ENCODE measurements at regions not wholly inside any gene's neighbourhood (a gene's known extent, or its start where the extent isn't known, plus 50 kb on each side); places are given as distances from the start of the nearest gene placed in this dataset.

DNA sequence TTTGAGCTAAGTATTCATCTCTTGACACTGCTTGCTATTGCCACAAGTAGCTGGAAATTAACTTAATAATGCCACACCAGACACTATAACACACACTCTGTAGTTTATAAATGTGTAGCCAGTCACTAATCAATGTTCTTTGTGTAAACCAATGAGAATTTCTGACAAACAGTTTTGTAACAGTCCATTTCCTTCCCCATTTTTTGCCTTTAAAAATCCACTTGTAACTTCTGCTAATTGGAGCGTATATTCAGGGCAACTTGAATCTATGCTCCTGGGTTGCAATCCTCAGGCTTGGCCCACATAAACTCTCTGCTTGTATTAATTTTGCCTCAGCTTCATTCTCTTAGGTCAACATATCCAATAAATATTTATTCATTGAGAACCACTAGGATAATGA lies 125.0 kb upstream of the DHRS4 start (continued):
- no peak for TF ChIP-seq HOXB13 (CRISPR knock-in tag; IDR thresholded peaks at IDR 0.05; ENCODE audit: low read depth)
- TF ChIP-seq EP300 (IDR thresholded peaks at IDR 0.05): no peak
- TF ChIP-seq MAFK (IDR thresholded peaks at IDR 0.05; ENCODE audit: partially characterized antibody): no peak
- no peak for TF ChIP-seq ZNF302 (CRISPR knock-in tag; IDR thresholded peaks at IDR 0.05)
- no peak for TF ChIP-seq BHLHE40 (IDR thresholded peaks at IDR 0.05; ENCODE audit: low read depth, low read length)

DNA sequence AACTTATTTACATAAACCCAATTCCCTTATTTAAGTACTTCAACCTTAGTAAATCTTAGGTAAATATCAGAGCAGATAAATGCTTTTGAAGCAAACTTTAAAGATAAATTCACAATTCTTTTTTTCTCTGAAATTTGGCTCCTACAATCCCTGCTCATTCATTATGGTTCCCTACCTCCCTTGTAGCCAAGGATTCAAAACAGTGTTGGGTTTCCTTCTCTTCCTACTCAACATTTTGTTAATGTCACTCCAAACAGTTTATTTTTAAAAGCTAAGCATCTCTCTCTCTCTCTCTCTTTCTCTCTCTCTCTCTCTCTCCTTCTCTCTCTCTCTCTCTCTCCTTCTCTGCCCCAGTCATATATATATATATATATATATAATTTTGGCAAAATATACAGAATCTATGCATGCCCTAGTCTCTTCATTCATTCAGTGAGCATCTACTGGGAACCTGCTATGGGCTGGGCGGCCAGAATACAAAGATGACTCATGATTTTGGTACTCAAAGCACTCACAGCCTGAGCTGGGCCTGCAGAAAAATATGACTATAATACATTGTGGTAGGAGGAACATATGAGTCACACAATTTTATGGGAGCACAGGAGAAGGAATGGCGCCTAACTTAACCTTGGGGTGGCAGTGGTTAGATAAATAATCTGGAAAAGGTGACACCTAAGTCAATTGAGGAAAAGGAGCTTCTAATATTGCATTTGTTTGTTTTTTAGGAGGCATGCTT lies 123.7 kb upstream of the DHRS4 start:
- Histone ChIP-seq H3K4me2 (peak overlapping the region; percentile 49), H3K9me3 (no peaks in the 10 kb centered on the region), H3K4me3 (no peak overlapping the region), H3K4me1 (peaks cover 31% of the 10 kb centered on the region), H3K27ac (peak overlapping the region; percentile 61 to 85)
- peak; percentile 77 to 89 for DNase-seq (ENCODE audit: low read depth in 1 of 2, low spot score in 1 of 2)
- POLR2A ChIA-PET: no interaction called here
- CTCF ChIA-PET: interaction anchor here (0.8 to 2.7 kb wide), 8 partner anchors 11 to 198 kb away, joined by 3 to 9 read pairs (median 4); no protein-coding TSS in a partner anchor
- peak; percentile 99 for ATAC-seq
- FAIRE-seq: peak; percentile 68
- WGBS (ENCODE audit: missing lambda C conversion rate): 0% methylated on average over 2 of the region's 2 CpGs
- TF ChIP-seq, protein P1, sequence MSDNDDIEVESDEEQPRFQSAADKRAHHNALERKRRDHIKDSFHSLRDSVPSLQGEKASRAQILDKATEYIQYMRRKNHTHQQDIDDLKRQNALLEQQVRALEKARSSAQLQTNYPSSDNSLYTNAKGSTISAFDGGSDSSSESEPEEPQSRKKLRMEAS (IDR thresholded peaks at IDR 0.05): peak; percentile 65
- TF ChIP-seq FOSB (CRISPR knock-in tag; IDR thresholded peaks at IDR 0.05): no peak
- peak in 1 of 2 experiments; percentile 20; a peak in 1 of 4 replicates for TF ChIP-seq CEBPB (IDR thresholded peaks at IDR 0.05)
- no peak for TF ChIP-seq NFE2L2 (conservative IDR thresholded peaks at IDR 0.05; ENCODE audit: low read length)
- peak; percentile 67; the same call in 1 of the 2 replicates for TF ChIP-seq GATA3 (IDR thresholded peaks at IDR 0.05; ENCODE audit: borderline replicate concordance)
- TF ChIP-seq ZC3H11A (IDR thresholded peaks at IDR 0.05): no peak
- no peak for TF ChIP-seq HOXB5 (CRISPR knock-in tag; IDR thresholded peaks at IDR 0.05)
- no peak for TF ChIP-seq KDM1A (IDR thresholded peaks at IDR 0.05; ENCODE audit: low read depth)
- TF ChIP-seq MYC (IDR thresholded peaks at IDR 0.05; ENCODE audit: borderline replicate concordance, low read length): no peak
- no peak for TF ChIP-seq CBX8 (IDR thresholded peaks at IDR 0.05)
- no peak for TF ChIP-seq KDM5A (IDR thresholded peaks at IDR 0.05)
- no peak for TF ChIP-seq NPAS2 (CRISPR knock-in tag; IDR thresholded peaks at IDR 0.05; ENCODE audit: borderline replicate concordance)
- TF ChIP-seq ZNF302 (CRISPR knock-in tag; IDR thresholded peaks at IDR 0.05): no peak
- TF ChIP-seq, protein P2, sequence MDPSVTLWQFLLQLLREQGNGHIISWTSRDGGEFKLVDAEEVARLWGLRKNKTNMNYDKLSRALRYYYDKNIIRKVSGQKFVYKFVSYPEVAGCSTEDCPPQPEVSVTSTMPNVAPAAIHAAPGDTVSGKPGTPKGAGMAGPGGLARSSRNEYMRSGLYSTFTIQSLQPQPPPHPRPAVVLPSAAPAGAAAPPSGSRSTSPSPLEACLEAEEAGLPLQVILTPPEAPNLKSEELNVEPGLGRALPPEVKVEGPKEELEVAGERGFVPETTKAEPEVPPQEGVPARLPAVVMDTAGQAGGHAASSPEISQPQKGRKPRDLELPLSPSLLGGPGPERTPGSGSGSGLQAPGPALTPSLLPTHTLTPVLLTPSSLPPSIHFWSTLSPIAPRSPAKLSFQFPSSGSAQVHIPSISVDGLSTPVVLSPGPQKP (IDR thresholded peaks at IDR 0.05; ENCODE audit: low read depth, low read length): no peak
- peak; percentile 63 for TF ChIP-seq JUNB (IDR thresholded peaks at IDR 0.05)
- TF ChIP-seq TFCP2L1 (CRISPR knock-in tag; IDR thresholded peaks at IDR 0.05): no peak
- no peak for TF ChIP-seq HOXA7 (CRISPR knock-in tag; IDR thresholded peaks at IDR 0.05)
- no peak for TF ChIP-seq EP300 (IDR thresholded peaks at IDR 0.05)
- TF ChIP-seq, protein P3, sequence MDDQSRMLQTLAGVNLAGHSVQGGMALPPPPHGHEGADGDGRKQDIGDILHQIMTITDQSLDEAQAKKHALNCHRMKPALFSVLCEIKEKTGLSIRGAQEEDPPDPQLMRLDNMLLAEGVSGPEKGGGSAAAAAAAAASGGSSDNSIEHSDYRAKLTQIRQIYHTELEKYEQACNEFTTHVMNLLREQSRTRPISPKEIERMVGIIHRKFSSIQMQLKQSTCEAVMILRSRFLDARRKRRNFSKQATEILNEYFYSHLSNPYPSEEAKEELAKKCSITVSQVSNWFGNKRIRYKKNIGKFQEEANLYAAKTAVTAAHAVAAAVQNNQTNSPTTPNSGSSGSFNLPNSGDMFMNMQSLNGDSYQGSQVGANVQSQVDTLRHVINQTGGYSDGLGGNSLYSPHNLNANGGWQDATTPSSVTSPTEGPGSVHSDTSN (IDR thresholded peaks at IDR 0.05): no peak
- TF ChIP-seq CHD4 (IDR thresholded peaks at IDR 0.05; ENCODE audit: borderline replicate concordance): no peak
- no peak for TF ChIP-seq RNF2 (IDR thresholded peaks at IDR 0.05; ENCODE audit: borderline replicate concordance, low read depth)
- no peak for TF ChIP-seq POLR2AphosphoS2 (conservative IDR thresholded peaks at IDR 0.05; ENCODE audit: low read length)
- TF ChIP-seq ZFP36 (IDR thresholded peaks at IDR 0.05; ENCODE audit: borderline replicate concordance, partially characterized antibody): peak; percentile 12
- TF ChIP-seq POLR2A (IDR thresholded peaks at IDR 0.05; ENCODE audit: low read length): no peak
- TF ChIP-seq, protein P4, sequence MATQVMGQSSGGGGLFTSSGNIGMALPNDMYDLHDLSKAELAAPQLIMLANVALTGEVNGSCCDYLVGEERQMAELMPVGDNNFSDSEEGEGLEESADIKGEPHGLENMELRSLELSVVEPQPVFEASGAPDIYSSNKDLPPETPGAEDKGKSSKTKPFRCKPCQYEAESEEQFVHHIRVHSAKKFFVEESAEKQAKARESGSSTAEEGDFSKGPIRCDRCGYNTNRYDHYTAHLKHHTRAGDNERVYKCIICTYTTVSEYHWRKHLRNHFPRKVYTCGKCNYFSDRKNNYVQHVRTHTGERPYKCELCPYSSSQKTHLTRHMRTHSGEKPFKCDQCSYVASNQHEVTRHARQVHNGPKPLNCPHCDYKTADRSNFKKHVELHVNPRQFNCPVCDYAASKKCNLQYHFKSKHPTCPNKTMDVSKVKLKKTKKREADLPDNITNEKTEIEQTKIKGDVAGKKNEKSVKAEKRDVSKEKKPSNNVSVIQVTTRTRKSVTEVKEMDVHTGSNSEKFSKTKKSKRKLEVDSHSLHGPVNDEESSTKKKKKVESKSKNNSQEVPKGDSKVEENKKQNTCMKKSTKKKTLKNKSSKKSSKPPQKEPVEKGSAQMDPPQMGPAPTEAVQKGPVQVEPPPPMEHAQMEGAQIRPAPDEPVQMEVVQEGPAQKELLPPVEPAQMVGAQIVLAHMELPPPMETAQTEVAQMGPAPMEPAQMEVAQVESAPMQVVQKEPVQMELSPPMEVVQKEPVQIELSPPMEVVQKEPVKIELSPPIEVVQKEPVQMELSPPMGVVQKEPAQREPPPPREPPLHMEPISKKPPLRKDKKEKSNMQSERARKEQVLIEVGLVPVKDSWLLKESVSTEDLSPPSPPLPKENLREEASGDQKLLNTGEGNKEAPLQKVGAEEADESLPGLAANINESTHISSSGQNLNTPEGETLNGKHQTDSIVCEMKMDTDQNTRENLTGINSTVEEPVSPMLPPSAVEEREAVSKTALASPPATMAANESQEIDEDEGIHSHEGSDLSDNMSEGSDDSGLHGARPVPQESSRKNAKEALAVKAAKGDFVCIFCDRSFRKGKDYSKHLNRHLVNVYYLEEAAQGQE (IDR thresholded peaks at IDR 0.05): no peak
- TF ChIP-seq, protein P5, sequence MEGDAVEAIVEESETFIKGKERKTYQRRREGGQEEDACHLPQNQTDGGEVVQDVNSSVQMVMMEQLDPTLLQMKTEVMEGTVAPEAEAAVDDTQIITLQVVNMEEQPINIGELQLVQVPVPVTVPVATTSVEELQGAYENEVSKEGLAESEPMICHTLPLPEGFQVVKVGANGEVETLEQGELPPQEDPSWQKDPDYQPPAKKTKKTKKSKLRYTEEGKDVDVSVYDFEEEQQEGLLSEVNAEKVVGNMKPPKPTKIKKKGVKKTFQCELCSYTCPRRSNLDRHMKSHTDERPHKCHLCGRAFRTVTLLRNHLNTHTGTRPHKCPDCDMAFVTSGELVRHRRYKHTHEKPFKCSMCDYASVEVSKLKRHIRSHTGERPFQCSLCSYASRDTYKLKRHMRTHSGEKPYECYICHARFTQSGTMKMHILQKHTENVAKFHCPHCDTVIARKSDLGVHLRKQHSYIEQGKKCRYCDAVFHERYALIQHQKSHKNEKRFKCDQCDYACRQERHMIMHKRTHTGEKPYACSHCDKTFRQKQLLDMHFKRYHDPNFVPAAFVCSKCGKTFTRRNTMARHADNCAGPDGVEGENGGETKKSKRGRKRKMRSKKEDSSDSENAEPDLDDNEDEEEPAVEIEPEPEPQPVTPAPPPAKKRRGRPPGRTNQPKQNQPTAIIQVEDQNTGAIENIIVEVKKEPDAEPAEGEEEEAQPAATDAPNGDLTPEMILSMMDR (IDR thresholded peaks at IDR 0.05): no peak
- TF ChIP-seq TP53 (CRISPR knock-in tag; IDR thresholded peaks at IDR 0.05): no peak
- TF ChIP-seq CHD2 (IDR thresholded peaks at IDR 0.05; ENCODE audit: low read length, partially characterized antibody): no peak
- no peak for TF ChIP-seq SREBF2 (IDR thresholded peaks at IDR 0.05)
- no peak for TF ChIP-seq RFX5 (IDR thresholded peaks at IDR 0.05)
- TF ChIP-seq, protein P6, sequence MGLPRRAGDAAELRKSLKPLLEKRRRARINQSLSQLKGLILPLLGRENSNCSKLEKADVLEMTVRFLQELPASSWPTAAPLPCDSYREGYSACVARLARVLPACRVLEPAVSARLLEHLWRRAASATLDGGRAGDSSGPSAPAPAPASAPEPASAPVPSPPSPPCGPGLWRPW (IDR thresholded peaks at IDR 0.05): no peak
